ENCODE measurements at regions not wholly inside any gene's neighbourhood (a gene's known extent, or its start where the extent isn't known, plus 50 kb on each side); places are given as distances from the start of the nearest gene placed in this dataset.

- TF ChIP-seq CTCF (IDR thresholded peaks at IDR 0.05) = no peak
- no peak for TF ChIP-seq EZH2phosphoT487 (IDR thresholded peaks at IDR 0.05)
- TF ChIP-seq EZH2 (IDR thresholded peaks at IDR 0.05) = no peak
These were observed 265.2 kb downstream of the COG6 start for GRCh38 chr13:39920613-39921012.
